Mucosa of descending colon (tissue), 3 donors: ENCODE measurements at regions not wholly inside any gene's neighbourhood (a gene's known extent, or its start where the extent isn't known, plus 50 kb on each side); places are given as distances from the start of the nearest gene placed in this dataset.

Source experiments
- ATAC-seq: fragments of 200-7000 bp; cut with Tn5 transposase; one replicate; pipeline ENCODE4 v1.9.1; 2020; ENCODE audit warnings: mild to moderate bottlenecking, moderate library complexity
- DNase-seq, 3 donors: peaks; one replicate each; pipeline ENCODE4 v3.0.0-alpha.2; 2020
- H3K36me3 ChIP-seq: fragments of 200-600 bp; one replicate; pipeline ENCODE4 v1.8.0; 2021; ENCODE audit warnings: low read depth, mild to moderate bottlenecking
- H3K4me1 ChIP-seq: fragments of 200-600 bp; one replicate; pipeline ENCODE4 v1.8.0; 2021; ENCODE audit warnings: low read depth, mild to moderate bottlenecking
- H3K4me3 ChIP-seq: fragments of 200-600 bp; one replicate; pipeline ENCODE4 v1.8.0; 2021; ENCODE audit warnings: mild to moderate bottlenecking
- H3K9me3 ChIP-seq: fragments of 200-600 bp; one replicate; pipeline ENCODE4 v1.8.0; 2021; ENCODE audit warnings: mild to moderate bottlenecking
- CTCF ChIP-seq: fragments of 200-600 bp; IDR thresholded peaks from one replicate; pipeline ENCODE4 v1.8.0; 2022; ENCODE audit warnings: antibody characterized with exemption, mild to moderate bottlenecking
- intact Hi-C, 2 donors: fragments of 100-400 bp; cut with DNase I in 1 of 2; cut with micrococcal nuclease in 1 of 2; formaldehyde crosslinking; loops; one replicate each; pipeline versions ENCODE4 v1.11.0 to v1.11.1; 2022; cut with DNase I, micrococcal nuclease
- donor health status: DM: no; HTN: no; CAD: no; lungs with moderate emphysema.
- donor health status: DM: no; HTN: no; CAD: no.
- donor health status: DM: no; HTN: yes; CAD: no.

- no peak overlapping the region for H3K4me3 ChIP-seq
- no peaks in the 10 kb centered on the region for H3K36me3 ChIP-seq
- intact Hi-C loops = no loop called here
- no peaks in the 10 kb centered on the region for H3K4me1 ChIP-seq
- ATAC-seq = no peak
- no peak for DNase-seq
- H3K9me3 ChIP-seq = no peaks in the 10 kb centered on the region
- no peak for TF ChIP-seq CTCF
These were observed 103.5 kb downstream of the SIK1 start for GRCh38 chr21:43323244-43324005.

GRCh38 chr21:43322805-43323204 is 104.1 kb downstream of the SIK1 start:
- no peak for DNase-seq
- Histone ChIP-seq H3K9me3 (no peaks in the 10 kb centered on the region), H3K4me1 (no peaks in the 10 kb centered on the region), H3K4me3 (no peak overlapping the region), H3K36me3 (no peaks in the 10 kb centered on the region)
- TF ChIP-seq CTCF = no peak
- ATAC-seq = no peak
- intact Hi-C loops = no loop called here

- no peaks in the 10 kb centered on the region for H3K4me1 ChIP-seq
- ATAC-seq = no peak
- DNase-seq = no peak
- H3K36me3 ChIP-seq = no peaks in the 10 kb centered on the region
- no peak overlapping the region for H3K4me3 ChIP-seq
- intact Hi-C loops = no loop called here
- TF ChIP-seq CTCF = no peak
- H3K9me3 ChIP-seq = no peaks in the 10 kb centered on the region
These were observed 104.6 kb downstream of the SIK1 start for GRCh38 chr21:43322311-43322710.

- intact Hi-C loops = no loop called here
- Histone ChIP-seq H3K4me3 (no peak overlapping the region), H3K9me3 (no peaks in the 10 kb centered on the region), H3K4me1 (no peaks in the 10 kb centered on the region), H3K36me3 (no peaks in the 10 kb centered on the region)
- DNase-seq (no peak), ATAC-seq (no peak)
- no peak for TF ChIP-seq CTCF
These were observed 105.3 kb downstream of the SIK1 start for GRCh38 chr21:43321611-43322010.

GRCh38 chr21:43321111-43321510 is 105.8 kb downstream of the SIK1 start:
- Histone ChIP-seq H3K4me1 (no peaks in the 10 kb centered on the region), H3K9me3 (no peaks in the 10 kb centered on the region), H3K4me3 (no peak overlapping the region), H3K36me3 (no peaks in the 10 kb centered on the region)
- no peak for TF ChIP-seq CTCF
- intact Hi-C loops = no loop called here
- ATAC-seq (no peak), DNase-seq (no peak)

- no peak for DNase-seq
- intact Hi-C loops = no loop called here
- Histone ChIP-seq H3K36me3 (no peaks in the 10 kb centered on the region), H3K4me1 (no peaks in the 10 kb centered on the region), H3K4me3 (no peak overlapping the region), H3K9me3 (no peaks in the 10 kb centered on the region)
- no peak for TF ChIP-seq CTCF
- ATAC-seq = no peak
These were observed 106.4 kb downstream of the SIK1 start for GRCh38 chr21:43320526-43320925.
